NCI-H748 treated with DMSO at 0.1 percent for 48 hours (cell line): ENCODE measurements at regions not wholly inside any gene's neighbourhood (a gene's known extent, or its start where the extent isn't known, plus 50 kb on each side); places are given as distances from the start of the nearest gene placed in this dataset.

Experiments used
- DNase-seq: peaks from one replicate; lab custom pipeline; 2025; lab: John Stamatoyannopoulos, UW

GRCh38 chr14:98761993-98762392, 510.0 kb downstream of the BCL11B start:
- no peak for DNase-seq

- no peak for DNase-seq
Observed at GRCh38 chr14:98766818-98767217, 505.2 kb downstream of the BCL11B start.

GRCh38 chr14:98769326-98769725, 502.7 kb downstream of the BCL11B start:
- DNase-seq = no peak

- DNase-seq = no peak
Observed at GRCh38 chr14:98770151-98770550, 501.8 kb downstream of the BCL11B start.

GRCh38 chr14:98773814-98774213, 498.2 kb downstream of the BCL11B start:
- DNase-seq = no peak

- DNase-seq = no peak
Observed at GRCh38 chr14:98775892-98776291, 496.1 kb downstream of the BCL11B start.

GRCh38 chr14:98782062-98782461, 489.9 kb downstream of the BCL11B start:
- no peak for DNase-seq

- DNase-seq = no peak
Observed at GRCh38 chr14:98785578-98785977, 486.4 kb downstream of the BCL11B start.

GRCh38 chr14:98786456-98786855, 485.5 kb downstream of the BCL11B start:
- DNase-seq = no peak

- no peak for DNase-seq
Observed at GRCh38 chr14:98791661-98792060, 480.3 kb downstream of the BCL11B start.

GRCh38 chr14:98792171-98792570, 479.8 kb downstream of the BCL11B start:
- DNase-seq = no peak

GRCh38 chr14:98798099-98798498, 473.9 kb downstream of the BCL11B start:
- DNase-seq = peak; percentile 95

GRCh38 chr14:98799891-98800290, 472.1 kb downstream of the BCL11B start:
- no peak for DNase-seq

GRCh38 chr14:98802044-98802443, 470.0 kb downstream of the BCL11B start:
- DNase-seq = no peak

GRCh38 chr14:98803196-98803595, 468.8 kb downstream of the BCL11B start:
- no peak for DNase-seq

GRCh38 chr14:98808494-98809407, 463.2 kb downstream of the BCL11B start:
- no peak for DNase-seq

GRCh38 chr14:98816195-98816594, 455.8 kb downstream of the BCL11B start:
- no peak for DNase-seq

GRCh38 chr14:98816720-98817119, 455.3 kb downstream of the BCL11B start:
- DNase-seq = no peak

- DNase-seq = peak; percentile 35
Observed at GRCh38 chr14:98819132-98819866, 452.7 kb downstream of the BCL11B start.

GRCh38 chr14:98819867-98820206, 452.2 kb downstream of the BCL11B start:
- DNase-seq = no peak

GRCh38 chr14:98822917-98823316, 449.1 kb downstream of the BCL11B start:
- DNase-seq = no peak

- no peak for DNase-seq
Observed at GRCh38 chr14:98826618-98827017, 445.4 kb downstream of the BCL11B start.

GRCh38 chr14:98834119-98834518, 437.9 kb downstream of the BCL11B start:
- DNase-seq = no peak
